ENCODE measurements at regions not wholly inside any gene's neighbourhood (a gene's known extent, or its start where the extent isn't known, plus 50 kb on each side); places are given as distances from the start of the nearest gene placed in this dataset.

DNA sequence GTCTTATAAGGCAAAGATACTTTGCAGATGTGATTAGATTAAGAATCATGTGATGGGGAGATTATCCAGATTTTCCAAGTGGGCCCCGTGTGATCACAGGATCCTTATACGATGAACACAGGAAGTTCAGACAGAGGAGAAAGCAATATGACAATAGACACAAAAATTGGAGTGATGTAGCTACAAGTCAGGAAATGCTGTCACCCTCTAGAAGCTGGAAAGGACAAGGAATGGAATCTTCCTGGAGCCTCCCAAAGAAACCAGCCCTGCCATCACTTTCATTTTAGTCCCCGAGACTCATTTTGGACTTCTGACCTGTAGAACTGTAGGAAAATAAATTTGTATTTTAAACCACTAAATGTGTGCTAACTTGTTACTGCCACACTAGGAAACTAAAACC lies 61.9 kb upstream of the C1orf21 start:
- TF ChIP-seq POLR2A (IDR thresholded peaks at IDR 0.05; ENCODE audit: low read length) (no peak), MAFK (IDR thresholded peaks at IDR 0.05; ENCODE audit: partially characterized antibody) (no peak), EP300 (IDR thresholded peaks at IDR 0.05) (no peak), POLR2AphosphoS2 (conservative IDR thresholded peaks at IDR 0.05; ENCODE audit: low read length) (no peak), BHLHE40 (IDR thresholded peaks at IDR 0.05; ENCODE audit: low read depth, low read length) (no peak), CHD2 (IDR thresholded peaks at IDR 0.05; ENCODE audit: low read length, partially characterized antibody) (no peak), MAZ (IDR thresholded peaks at IDR 0.05; ENCODE audit: borderline replicate concordance, low read depth, low read length) (no peak), KDM5A (IDR thresholded peaks at IDR 0.05) (no peak), CHD4 (IDR thresholded peaks at IDR 0.05; ENCODE audit: borderline replicate concordance) (no peak)
- TF ChIP-seq, protein P1, sequence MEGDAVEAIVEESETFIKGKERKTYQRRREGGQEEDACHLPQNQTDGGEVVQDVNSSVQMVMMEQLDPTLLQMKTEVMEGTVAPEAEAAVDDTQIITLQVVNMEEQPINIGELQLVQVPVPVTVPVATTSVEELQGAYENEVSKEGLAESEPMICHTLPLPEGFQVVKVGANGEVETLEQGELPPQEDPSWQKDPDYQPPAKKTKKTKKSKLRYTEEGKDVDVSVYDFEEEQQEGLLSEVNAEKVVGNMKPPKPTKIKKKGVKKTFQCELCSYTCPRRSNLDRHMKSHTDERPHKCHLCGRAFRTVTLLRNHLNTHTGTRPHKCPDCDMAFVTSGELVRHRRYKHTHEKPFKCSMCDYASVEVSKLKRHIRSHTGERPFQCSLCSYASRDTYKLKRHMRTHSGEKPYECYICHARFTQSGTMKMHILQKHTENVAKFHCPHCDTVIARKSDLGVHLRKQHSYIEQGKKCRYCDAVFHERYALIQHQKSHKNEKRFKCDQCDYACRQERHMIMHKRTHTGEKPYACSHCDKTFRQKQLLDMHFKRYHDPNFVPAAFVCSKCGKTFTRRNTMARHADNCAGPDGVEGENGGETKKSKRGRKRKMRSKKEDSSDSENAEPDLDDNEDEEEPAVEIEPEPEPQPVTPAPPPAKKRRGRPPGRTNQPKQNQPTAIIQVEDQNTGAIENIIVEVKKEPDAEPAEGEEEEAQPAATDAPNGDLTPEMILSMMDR (IDR thresholded peaks at IDR 0.05), result no peak
- TF ChIP-seq, protein P2, sequence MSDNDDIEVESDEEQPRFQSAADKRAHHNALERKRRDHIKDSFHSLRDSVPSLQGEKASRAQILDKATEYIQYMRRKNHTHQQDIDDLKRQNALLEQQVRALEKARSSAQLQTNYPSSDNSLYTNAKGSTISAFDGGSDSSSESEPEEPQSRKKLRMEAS (IDR thresholded peaks at IDR 0.05), result no peak

Measured in A549 (cell line).